Gastroesophageal sphincter (tissue), 3 donors: ENCODE measurements at regions not wholly inside any gene's neighbourhood (a gene's known extent, or its start where the extent isn't known, plus 50 kb on each side); places are given as distances from the start of the nearest gene placed in this dataset.

ENCODE experiments used
- CTCF ChIP-seq, 4 experiments: fragments of 200-600 bp in 2 of 4; fragments of 450-650 bp in 2 of 4; sonication (generic) in 1 of 4; IDR thresholded peaks; one replicate each; pipeline ENCODE4 v1.5.1; 2017 to 2019; ENCODE audit warnings: antibody characterized with exemption in 4 of 4, mild to moderate bottlenecking in 2 of 4, moderate library complexity in 2 of 4
- POLR2AphosphoS5 ChIP-seq: sonication (generic); formaldehyde crosslinking; IDR thresholded peaks from one replicate; pipeline ENCODE4 v1.6.1; 2017; ENCODE audit warnings: antibody characterized with exemption

DNA sequence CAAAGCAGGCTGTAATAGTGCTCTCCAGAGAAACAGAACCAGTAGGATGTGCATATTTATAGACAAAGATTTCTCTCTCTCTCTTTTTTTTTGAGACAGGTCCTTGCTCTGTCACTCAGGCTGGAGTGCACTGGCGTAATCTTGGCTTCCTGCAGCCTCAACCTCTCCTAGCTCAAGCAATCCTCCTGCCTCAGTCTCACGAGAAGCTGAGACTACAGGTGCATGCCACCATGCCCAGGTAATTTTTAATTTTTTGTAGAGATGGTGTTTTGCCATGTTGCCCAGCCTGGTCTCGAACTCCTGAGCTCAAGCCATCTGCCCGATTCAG is 67.1 kb upstream of the CHD2 start:
- TF ChIP-seq CTCF (IDR thresholded peaks at IDR 0.05): no peak
- no peak for TF ChIP-seq POLR2AphosphoS5
